H9 (cell line): ENCODE measurements at regions not wholly inside any gene's neighbourhood (a gene's known extent, or its start where the extent isn't known, plus 50 kb on each side); places are given as distances from the start of the nearest gene placed in this dataset.

ENCODE experiments used
- DNase-seq: peaks from one replicate; pipeline ENCODE4 v3.0.0-alpha.2; 2017
- H2AFZ ChIP-seq: one replicate; pipeline ENCODE4 v1.6.1; 2013; ENCODE audit warnings: mild to moderate bottlenecking, low read length, control low read depth, moderate library complexity
- H2AK5ac ChIP-seq: 2 replicates; pipeline ENCODE4 v1.6.1; 2013; ENCODE audit warnings: low read length, control low read depth, mixed read lengths; ENCODE audit not compliant: insufficient read length
- H2BK120ac ChIP-seq: one replicate; pipeline ENCODE4 v1.6.1; 2013; ENCODE audit warnings: low read depth, mild to moderate bottlenecking, low read length, control low read depth, inconsistent platforms; ENCODE audit not compliant: poor library complexity, severe bottlenecking
- H2BK12ac ChIP-seq: 2 replicates; pipeline ENCODE4 v1.6.1; 2013; ENCODE audit warnings: low read length, control low read depth, mixed read lengths, low read depth; ENCODE audit not compliant: insufficient read length
- H2BK15ac ChIP-seq: 2 replicates; pipeline ENCODE4 v1.6.1; 2013; ENCODE audit warnings: low read depth, low read length, control low read depth
- H2BK20ac ChIP-seq: one replicate; pipeline ENCODE4 v1.6.1; 2013; ENCODE audit warnings: low read depth, mild to moderate bottlenecking, low read length, control low read depth, inconsistent platforms; ENCODE audit not compliant: poor library complexity, severe bottlenecking
- H2BK5ac ChIP-seq: 2 replicates; pipeline ENCODE4 v1.6.1; 2013; ENCODE audit warnings: low read length, control low read depth, mixed read lengths; ENCODE audit not compliant: insufficient read length
- H3K14ac ChIP-seq: 2 replicates; pipeline ENCODE4 v1.6.1; 2013; ENCODE audit warnings: low read length, control low read depth; ENCODE audit not compliant: insufficient read depth
- H3K18ac ChIP-seq: 2 replicates; pipeline ENCODE4 v1.6.1; 2013; ENCODE audit warnings: low read depth, mild to moderate bottlenecking, mixed read lengths, low read length, control low read depth; ENCODE audit not compliant: insufficient read length
- H3K23ac ChIP-seq: 2 replicates; pipeline ENCODE4 v1.6.1; 2013; ENCODE audit warnings: low read length, control low read depth, mixed read lengths, low read depth; ENCODE audit not compliant: insufficient read length
- H3K23me2 ChIP-seq: 2 replicates; pipeline ENCODE4 v1.6.1; 2013; ENCODE audit warnings: low read depth, mild to moderate bottlenecking, mixed read lengths, low read length, control low read depth; ENCODE audit not compliant: insufficient read length, poor library complexity, severe bottlenecking
- H3K27ac ChIP-seq: 2 replicates; pipeline ENCODE4 v1.5.1; 2013; ENCODE audit warnings: low read length, control low read depth, mixed read lengths, low read depth; ENCODE audit not compliant: insufficient read length
- H3K27me3 ChIP-seq: 2 replicates; pipeline ENCODE4 v1.6.1; 2013; ENCODE audit warnings: low read length, control low read depth, inconsistent platforms; ENCODE audit not compliant: insufficient read depth
- H3K4ac ChIP-seq: 2 replicates; pipeline ENCODE4 v1.6.1; 2013; ENCODE audit warnings: low read depth, mild to moderate bottlenecking, control low read depth, inconsistent platforms, low read length, moderate library complexity
- H3K4me1 ChIP-seq: 2 replicates; pipeline ENCODE4 v1.6.1; 2013; ENCODE audit warnings: low read length, control low read depth, inconsistent platforms; ENCODE audit not compliant: insufficient read depth
- H3K4me2 ChIP-seq: 2 replicates; pipeline ENCODE4 v1.6.1; 2013; ENCODE audit warnings: low read length, control low read depth, mixed read lengths; ENCODE audit not compliant: insufficient read length, insufficient read depth
- H3K56ac ChIP-seq: 2 replicates; pipeline ENCODE4 v1.6.1; 2013; ENCODE audit warnings: low read depth, mild to moderate bottlenecking, mixed read lengths, low read length, control low read depth; ENCODE audit not compliant: insufficient read length
- H3K79me1 ChIP-seq: 2 replicates; pipeline ENCODE4 v1.6.1; 2013; ENCODE audit warnings: low read depth, mild to moderate bottlenecking, moderate library complexity, low read length, control low read depth, inconsistent platforms; ENCODE audit not compliant: insufficient read depth, poor library complexity, severe bottlenecking
- H3K79me2 ChIP-seq: 2 replicates; pipeline ENCODE4 v1.6.1; 2013; ENCODE audit warnings: low read length, control low read depth, inconsistent platforms; ENCODE audit not compliant: insufficient read depth
- H3K9ac ChIP-seq: 2 replicates; pipeline ENCODE4 v1.6.1; 2013; ENCODE audit warnings: low read length, control low read depth, mixed read lengths; ENCODE audit not compliant: insufficient read length; ENCODE audit errors: extremely low read depth
- H3K9me3 ChIP-seq: one replicate; pipeline ENCODE4 v1.6.1; 2013; ENCODE audit warnings: low read depth, low read length, inconsistent platforms; ENCODE audit not compliant: control insufficient read depth
- H3T11ph ChIP-seq: one replicate; pipeline ENCODE4 v1.6.1; 2013; ENCODE audit warnings: mild to moderate bottlenecking, low read length, control low read depth, inconsistent platforms
- H4K20me1 ChIP-seq: one replicate; pipeline ENCODE4 v1.6.1; 2013; ENCODE audit not compliant: control insufficient read depth, insufficient read length, insufficient read depth
- H4K5ac ChIP-seq: 2 replicates; pipeline ENCODE4 v1.6.1; 2013; ENCODE audit warnings: low read depth, mild to moderate bottlenecking, mixed read lengths, low read length, control low read depth; ENCODE audit not compliant: insufficient read length
- H4K8ac ChIP-seq: replicated peaks from 2 replicates; pipeline ENCODE4 v1.6.1; 2013; ENCODE audit warnings: low read length, control low read depth, mixed read lengths, low read depth; ENCODE audit not compliant: insufficient read length
- H4K91ac ChIP-seq: 2 replicates; pipeline ENCODE4 v1.6.1; 2013; ENCODE audit warnings: low read depth, mild to moderate bottlenecking, moderate library complexity, mixed read lengths, low read length, control low read depth; ENCODE audit not compliant: insufficient read length
- H3K27ac Mint-ChIP-seq, 3 experiments: 2 replicates in 2 of 3; 3 replicates in 1 of 3; pipeline ENCODE4 v1.8.0; 2020 to 2021; ENCODE audit warnings: mixed read lengths in 3 of 3, mild to moderate bottlenecking in 1 of 3, moderate library complexity in 1 of 3
- H3K27me3 Mint-ChIP-seq: 2 replicates; pipeline ENCODE4 v1.8.0; 2021; ENCODE audit warnings: low read depth, mild to moderate bottlenecking, moderate library complexity, mixed read lengths
- H3K36me3 Mint-ChIP-seq, 3 experiments: 2 replicates in 2 of 3; 3 replicates in 1 of 3; pipeline ENCODE4 v1.8.0; 2020 to 2021; ENCODE audit warnings: low read depth in 3 of 3, mixed read lengths in 3 of 3; ENCODE audit not compliant: insufficient read depth in 1 of 3
- H3K4me1 Mint-ChIP-seq, 2 experiments: 2 replicates each; pipeline ENCODE4 v1.8.0; 2020; ENCODE audit warnings: mixed read lengths in 2 of 2
- H3K4me3 Mint-ChIP-seq, 2 experiments: 2 replicates in 1 of 2; 3 replicates in 1 of 2; pipeline ENCODE4 v1.8.0; 2020 to 2021; ENCODE audit warnings: mild to moderate bottlenecking in 2 of 2, mixed read lengths in 2 of 2, moderate library complexity in 1 of 2
- H3K9me3 Mint-ChIP-seq, 2 experiments: 2 replicates in 1 of 2; 3 replicates in 1 of 2; pipeline ENCODE4 v1.8.0; 2020; ENCODE audit warnings: mild to moderate bottlenecking in 2 of 2, mixed read lengths in 2 of 2, moderate library complexity in 1 of 2
- WGBS: extraction: QIAGEN DNeasy Blood & Tissue Kit; methylation state at CpG from one replicate; pipeline ENCODE4 v1.1.7; 2013; ENCODE audit warnings: missing lambda C conversion rate, low lambda C conversion rate, mixed read lengths; ENCODE audit not compliant: insufficient read length; ENCODE audit errors: extremely low coverage; 5-methylcytosine and 5-hydroxymethylcytosine counted together
- TF ChIP-seq, protein P1 (sequence below): fragments of 200-600 bp; sonication (generic); conservative IDR thresholded peaks from 3 replicates; pipeline ENCODE4 v1.8.0; 2021; ENCODE audit warnings: antibody characterized with exemption, mild to moderate bottlenecking

DNA sequence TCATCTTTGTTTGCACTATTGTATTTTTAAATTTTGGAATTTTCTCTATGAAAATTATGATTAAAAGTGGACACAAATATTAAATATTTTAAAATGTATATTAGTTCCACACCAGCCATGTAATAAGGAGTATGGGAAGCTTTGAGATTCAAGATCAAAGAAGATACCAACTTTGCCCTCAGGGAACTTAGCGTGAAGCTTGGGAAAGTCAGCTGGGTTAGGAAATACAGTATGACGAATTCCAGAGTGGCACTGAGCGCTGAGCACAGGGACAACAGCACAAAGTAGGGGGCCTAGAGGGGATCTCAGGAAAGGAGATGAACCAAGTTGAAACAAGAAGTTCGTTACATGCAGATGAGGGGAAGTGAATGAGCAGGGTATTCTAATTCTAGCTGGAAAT lies 76.9 kb upstream of the SHISA2 start:
- H3K27me3 Mint-ChIP-seq: no peaks in the 10 kb centered on the region
- Histone ChIP-seq H4K8ac (no peak overlapping the region), H4K91ac (no peak overlapping the region), H2BK120ac (no peak overlapping the region), H3K14ac (no peak overlapping the region), H2AK5ac (no peak overlapping the region), H2BK5ac (no peak overlapping the region), H3K27me3 (no peaks in the 10 kb centered on the region), H2AFZ (no peak overlapping the region), H3K9ac (no peak overlapping the region), H3T11ph (no peak overlapping the region), H3K4me1 (no peaks in the 10 kb centered on the region; the same call in 1 of the 2 replicates), H4K20me1 (no peaks in the 10 kb centered on the region), H2BK12ac (no peak overlapping the region), H3K23ac (no peak overlapping the region), H3K18ac (no peak overlapping the region), H2BK20ac (no peak overlapping the region), H2BK15ac (no peak overlapping the region), H3K23me2 (no peaks in the 10 kb centered on the region), H3K79me1 (no peaks in the 10 kb centered on the region), H3K27ac (no peak overlapping the region), H3K79me2 (no peaks in the 10 kb centered on the region), H3K56ac (no peak overlapping the region), H4K5ac (no peak overlapping the region), H3K9me3 (no peaks in the 10 kb centered on the region), H3K4me2 (no peak overlapping the region), H3K4ac (no peak overlapping the region)
- no CpG with 5 or more reads among the region's 4 CpGs for WGBS
- H3K4me1 Mint-ChIP-seq: peaks cover 16 to 17% of the 10 kb centered on the region in 2 experiments
- no peak for DNase-seq
- H3K36me3 Mint-ChIP-seq: peaks cover 0 to 4% (median 0%) of the 10 kb centered on the region in 3 experiments; a peak in 2 of 7 replicates
- TF ChIP-seq, protein P1, sequence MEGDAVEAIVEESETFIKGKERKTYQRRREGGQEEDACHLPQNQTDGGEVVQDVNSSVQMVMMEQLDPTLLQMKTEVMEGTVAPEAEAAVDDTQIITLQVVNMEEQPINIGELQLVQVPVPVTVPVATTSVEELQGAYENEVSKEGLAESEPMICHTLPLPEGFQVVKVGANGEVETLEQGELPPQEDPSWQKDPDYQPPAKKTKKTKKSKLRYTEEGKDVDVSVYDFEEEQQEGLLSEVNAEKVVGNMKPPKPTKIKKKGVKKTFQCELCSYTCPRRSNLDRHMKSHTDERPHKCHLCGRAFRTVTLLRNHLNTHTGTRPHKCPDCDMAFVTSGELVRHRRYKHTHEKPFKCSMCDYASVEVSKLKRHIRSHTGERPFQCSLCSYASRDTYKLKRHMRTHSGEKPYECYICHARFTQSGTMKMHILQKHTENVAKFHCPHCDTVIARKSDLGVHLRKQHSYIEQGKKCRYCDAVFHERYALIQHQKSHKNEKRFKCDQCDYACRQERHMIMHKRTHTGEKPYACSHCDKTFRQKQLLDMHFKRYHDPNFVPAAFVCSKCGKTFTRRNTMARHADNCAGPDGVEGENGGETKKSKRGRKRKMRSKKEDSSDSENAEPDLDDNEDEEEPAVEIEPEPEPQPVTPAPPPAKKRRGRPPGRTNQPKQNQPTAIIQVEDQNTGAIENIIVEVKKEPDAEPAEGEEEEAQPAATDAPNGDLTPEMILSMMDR: no peak
- H3K9me3 Mint-ChIP-seq: peaks cover 0 to 2% of the 10 kb centered on the region in 2 experiments; a peak in 1 of 5 replicates
- no peak overlapping the region; a peak in 1 of 7 replicates for H3K27ac Mint-ChIP-seq
- no peak overlapping the region for H3K4me3 Mint-ChIP-seq
